ENCODE measurements at regions not wholly inside any gene's neighbourhood (a gene's known extent, or its start where the extent isn't known, plus 50 kb on each side); places are given as distances from the start of the nearest gene placed in this dataset.

- Histone ChIP-seq H3K36me3 (ENCODE audit: insufficient read depth) (no peaks in the 10 kb centered on the region), H4K20me1 (ENCODE audit: insufficient read depth) (no peaks in the 10 kb centered on the region), H3K27me3 (ENCODE audit: insufficient read depth, low read depth) (no peaks in the 10 kb centered on the region), H3K4me3 (IDR thresholded peaks at IDR 0.05; ENCODE audit: insufficient read depth, low read depth, low read length) (no peak overlapping the region), H3K9ac (no peak overlapping the region), H3K27ac (no peak overlapping the region), H2AFZ (ENCODE audit: low read depth) (no peak overlapping the region), H3K79me2 (ENCODE audit: insufficient read depth, low read depth) (no peaks in the 10 kb centered on the region), H3K4me2 (no peak overlapping the region), H3K4me1 (ENCODE audit: low read depth, poor library complexity, severe bottlenecking) (no peaks in the 10 kb centered on the region)
- TF ChIP-seq CTCF (conservative IDR thresholded peaks at IDR 0.05; ENCODE audit: low read depth, low read length): no peak
Observed at GRCh38 chr14:34012369-34012768, 61.5 kb upstream of the EGLN3 start.

DNA sequence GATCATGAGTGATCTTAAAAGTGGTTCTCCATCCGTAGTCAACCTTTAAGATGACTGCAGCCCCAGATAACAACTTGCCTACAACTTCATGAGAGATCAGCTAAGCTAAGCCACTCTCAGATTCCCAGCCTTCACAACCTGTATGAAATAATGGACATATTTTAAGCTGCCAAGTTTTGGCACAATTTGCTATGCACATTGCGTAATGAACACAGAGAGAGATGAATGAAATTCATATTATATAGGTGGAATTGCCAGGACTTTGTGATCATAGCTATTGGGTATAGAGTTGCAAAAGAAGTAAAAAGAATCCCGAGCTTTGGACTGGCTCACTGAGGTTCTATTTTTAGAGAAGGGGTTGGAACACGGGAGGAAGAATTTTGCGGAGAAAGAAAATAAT, 59.1 kb upstream of the EGLN3 start:
- Histone ChIP-seq H3K4me3 (IDR thresholded peaks at IDR 0.05; ENCODE audit: insufficient read depth, low read depth, low read length) (no peak overlapping the region), H3K36me3 (ENCODE audit: insufficient read depth) (no peaks in the 10 kb centered on the region), H3K27me3 (ENCODE audit: insufficient read depth, low read depth) (no peaks in the 10 kb centered on the region), H3K4me2 (no peak overlapping the region), H3K27ac (no peak overlapping the region), H3K4me1 (ENCODE audit: low read depth, poor library complexity, severe bottlenecking) (no peaks in the 10 kb centered on the region), H3K9ac (no peak overlapping the region), H2AFZ (ENCODE audit: low read depth) (no peak overlapping the region), H3K79me2 (ENCODE audit: insufficient read depth, low read depth) (no peaks in the 10 kb centered on the region), H4K20me1 (ENCODE audit: insufficient read depth) (no peaks in the 10 kb centered on the region)
- TF ChIP-seq CTCF (conservative IDR thresholded peaks at IDR 0.05; ENCODE audit: low read depth, low read length): no peak

- no peaks in the 10 kb centered on the region for H4K20me1 ChIP-seq (ENCODE audit: insufficient read depth)
- H3K4me2 ChIP-seq: no peak overlapping the region
- TF ChIP-seq CTCF (conservative IDR thresholded peaks at IDR 0.05; ENCODE audit: low read depth, low read length): no peak
- no peaks in the 10 kb centered on the region for H3K36me3 ChIP-seq (ENCODE audit: insufficient read depth)
- H3K27me3 ChIP-seq (ENCODE audit: insufficient read depth, low read depth): no peaks in the 10 kb centered on the region
- H3K79me2 ChIP-seq (ENCODE audit: insufficient read depth, low read depth): no peaks in the 10 kb centered on the region
- H3K27ac ChIP-seq: no peak overlapping the region
- H3K4me3 ChIP-seq (IDR thresholded peaks at IDR 0.05; ENCODE audit: insufficient read depth, low read depth, low read length): no peak overlapping the region
- no peak overlapping the region for H3K9ac ChIP-seq
- H2AFZ ChIP-seq (ENCODE audit: low read depth): no peak overlapping the region
- no peaks in the 10 kb centered on the region for H3K4me1 ChIP-seq (ENCODE audit: low read depth, poor library complexity, severe bottlenecking)
Observed at GRCh38 chr14:34007902-34008301, 57.0 kb upstream of the EGLN3 start.

GRCh38 chr14:34005901-34006300, 55.0 kb upstream of the EGLN3 start:
- no peak for TF ChIP-seq CTCF (conservative IDR thresholded peaks at IDR 0.05; ENCODE audit: low read depth, low read length)
- H3K9ac ChIP-seq: no peak overlapping the region
- no peak overlapping the region for H3K27ac ChIP-seq
- no peaks in the 10 kb centered on the region for H3K36me3 ChIP-seq (ENCODE audit: insufficient read depth)
- H2AFZ ChIP-seq (ENCODE audit: low read depth): no peak overlapping the region
- H3K4me1 ChIP-seq (ENCODE audit: low read depth, poor library complexity, severe bottlenecking): no peaks in the 10 kb centered on the region
- H3K4me2 ChIP-seq: no peak overlapping the region
- H3K4me3 ChIP-seq (IDR thresholded peaks at IDR 0.05; ENCODE audit: insufficient read depth, low read depth, low read length): no peak overlapping the region
- no peaks in the 10 kb centered on the region for H3K79me2 ChIP-seq (ENCODE audit: insufficient read depth, low read depth)
- no peaks in the 10 kb centered on the region for H3K27me3 ChIP-seq (ENCODE audit: insufficient read depth, low read depth)
- H4K20me1 ChIP-seq (ENCODE audit: insufficient read depth): no peaks in the 10 kb centered on the region

DNA sequence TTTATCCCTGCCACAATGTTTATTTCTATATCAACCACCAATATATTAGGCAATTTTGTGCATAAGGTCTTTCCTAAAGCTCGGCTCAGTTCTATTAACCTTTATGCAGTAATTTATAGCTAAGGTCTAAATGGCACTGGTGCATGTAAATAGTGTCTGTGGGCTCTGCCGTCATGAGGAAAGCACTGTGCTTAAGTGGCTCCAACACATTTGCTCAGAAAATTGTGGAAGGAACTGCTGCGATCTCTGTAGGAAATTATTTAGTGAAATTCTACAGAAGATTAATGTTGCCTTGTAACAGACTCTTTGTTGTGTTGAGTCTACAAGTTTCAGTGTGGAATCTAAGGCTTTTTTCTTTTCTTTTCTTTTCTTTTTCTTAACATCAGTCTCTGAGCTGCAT, 54.0 kb upstream of the EGLN3 start:
- Histone ChIP-seq H4K20me1 (ENCODE audit: insufficient read depth) (no peaks in the 10 kb centered on the region), H3K36me3 (ENCODE audit: insufficient read depth) (no peaks in the 10 kb centered on the region), H3K9ac (no peak overlapping the region), H3K4me2 (no peak overlapping the region), H3K27me3 (ENCODE audit: insufficient read depth, low read depth) (no peaks in the 10 kb centered on the region), H2AFZ (ENCODE audit: low read depth) (no peak overlapping the region), H3K4me1 (ENCODE audit: low read depth, poor library complexity, severe bottlenecking) (no peaks in the 10 kb centered on the region), H3K4me3 (IDR thresholded peaks at IDR 0.05; ENCODE audit: insufficient read depth, low read depth, low read length) (no peak overlapping the region), H3K27ac (no peak overlapping the region), H3K79me2 (ENCODE audit: insufficient read depth, low read depth) (no peaks in the 10 kb centered on the region)
- TF ChIP-seq CTCF (conservative IDR thresholded peaks at IDR 0.05; ENCODE audit: low read depth, low read length): no peak

All from KMS-11 (cell line).